ENCODE measurements at regions not wholly inside any gene's neighbourhood (a gene's known extent, or its start where the extent isn't known, plus 50 kb on each side); places are given as distances from the start of the nearest gene placed in this dataset.

DNA sequence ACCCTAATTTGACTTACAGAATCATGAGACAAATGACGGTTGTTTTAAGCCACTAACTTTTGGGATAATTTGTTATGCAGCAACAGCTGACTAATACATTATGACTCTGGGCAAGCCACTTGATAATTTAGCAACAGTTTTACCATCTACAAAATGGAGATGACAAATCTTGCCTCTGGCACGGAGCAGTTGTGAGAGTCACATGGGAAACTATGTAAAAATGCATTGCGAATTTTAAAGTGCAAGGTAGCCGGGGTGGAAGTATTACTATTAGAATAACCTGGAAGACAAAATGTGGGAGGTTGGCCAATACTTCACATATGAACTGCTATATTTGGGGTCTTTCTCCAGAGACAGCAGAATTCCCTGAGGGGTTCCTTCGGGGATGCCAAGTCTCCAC, 328.7 kb downstream of the CTTN start:
- H3K4me3 ChIP-seq = no peak overlapping the region
- 90 to 94% methylated on average over 5 of the region's 5 CpGs for WGBS, 2 donors
- no peaks in the 10 kb centered on the region for H3K4me1 ChIP-seq
- no peak for DNase-seq (ENCODE audit: low spot score in 2 of 2)
- no peaks in the 10 kb centered on the region for H3K36me3 ChIP-seq
- no peaks in the 10 kb centered on the region for H3K27me3 ChIP-seq
- TF ChIP-seq, protein P1, sequence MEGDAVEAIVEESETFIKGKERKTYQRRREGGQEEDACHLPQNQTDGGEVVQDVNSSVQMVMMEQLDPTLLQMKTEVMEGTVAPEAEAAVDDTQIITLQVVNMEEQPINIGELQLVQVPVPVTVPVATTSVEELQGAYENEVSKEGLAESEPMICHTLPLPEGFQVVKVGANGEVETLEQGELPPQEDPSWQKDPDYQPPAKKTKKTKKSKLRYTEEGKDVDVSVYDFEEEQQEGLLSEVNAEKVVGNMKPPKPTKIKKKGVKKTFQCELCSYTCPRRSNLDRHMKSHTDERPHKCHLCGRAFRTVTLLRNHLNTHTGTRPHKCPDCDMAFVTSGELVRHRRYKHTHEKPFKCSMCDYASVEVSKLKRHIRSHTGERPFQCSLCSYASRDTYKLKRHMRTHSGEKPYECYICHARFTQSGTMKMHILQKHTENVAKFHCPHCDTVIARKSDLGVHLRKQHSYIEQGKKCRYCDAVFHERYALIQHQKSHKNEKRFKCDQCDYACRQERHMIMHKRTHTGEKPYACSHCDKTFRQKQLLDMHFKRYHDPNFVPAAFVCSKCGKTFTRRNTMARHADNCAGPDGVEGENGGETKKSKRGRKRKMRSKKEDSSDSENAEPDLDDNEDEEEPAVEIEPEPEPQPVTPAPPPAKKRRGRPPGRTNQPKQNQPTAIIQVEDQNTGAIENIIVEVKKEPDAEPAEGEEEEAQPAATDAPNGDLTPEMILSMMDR (IDR thresholded peaks at IDR 0.05) = no peak
- TF ChIP-seq POLR2A (IDR thresholded peaks at IDR 0.05) (no peak), EP300 (IDR thresholded peaks at IDR 0.05) (no peak)
- no peak overlapping the region for H3K27ac ChIP-seq
- H3K9me3 ChIP-seq = peaks cover 0 to 17% (median 0%) of the 10 kb centered on the region in 4 donors

DNA sequence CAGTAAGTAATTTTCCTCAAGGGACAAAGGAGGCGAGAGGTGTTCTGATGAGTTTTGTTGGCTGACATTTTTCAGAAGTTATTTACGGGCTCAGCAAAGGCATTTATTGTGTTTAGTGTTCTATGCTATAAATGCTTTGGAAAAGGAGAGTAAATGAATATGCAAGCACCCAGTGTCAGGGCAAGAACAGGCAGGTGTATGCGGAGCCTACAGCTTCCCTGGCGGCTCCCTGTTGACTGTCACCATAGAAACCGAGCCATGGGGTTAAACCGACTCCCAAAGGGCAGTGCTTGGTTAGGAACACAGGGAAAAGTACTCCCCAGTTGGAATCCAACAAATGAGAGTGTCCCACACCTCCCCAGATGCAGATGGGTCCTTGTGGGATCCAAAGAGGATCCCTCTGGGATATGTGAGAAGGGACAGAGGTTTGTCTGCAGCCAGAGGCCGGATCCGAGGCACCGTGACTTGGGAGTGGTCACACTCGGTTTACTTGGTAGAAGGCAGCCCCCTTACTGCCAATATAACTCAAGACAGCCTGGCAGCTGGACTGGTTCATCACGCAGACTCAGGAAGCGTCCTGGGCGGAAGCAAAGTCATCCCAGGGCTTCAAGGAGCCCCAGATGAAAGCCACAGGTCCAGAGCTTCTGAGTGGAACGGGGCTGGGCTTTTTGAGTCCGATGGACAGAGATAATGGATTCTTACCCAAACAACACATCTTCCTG, 329.7 kb downstream of the CTTN start:
- H3K9me3 ChIP-seq = peaks cover 0 to 16% (median 0%) of the 10 kb centered on the region in 4 donors
- no peaks in the 10 kb centered on the region for H3K27me3 ChIP-seq
- TF ChIP-seq EP300 (IDR thresholded peaks at IDR 0.05) = no peak
- TF ChIP-seq POLR2A (IDR thresholded peaks at IDR 0.05) = no peak
- TF ChIP-seq, protein P1 (IDR thresholded peaks at IDR 0.05) = no peak
- H3K27ac ChIP-seq = no peak overlapping the region
- H3K36me3 ChIP-seq = no peaks in the 10 kb centered on the region
- WGBS, 2 donors = 54 to 70% methylated on average over 15 of the region's 15 CpGs
- no peak for DNase-seq (ENCODE audit: low spot score in 2 of 2)
- no peaks in the 10 kb centered on the region for H3K4me1 ChIP-seq
- H3K4me3 ChIP-seq = no peak overlapping the region

DNA sequence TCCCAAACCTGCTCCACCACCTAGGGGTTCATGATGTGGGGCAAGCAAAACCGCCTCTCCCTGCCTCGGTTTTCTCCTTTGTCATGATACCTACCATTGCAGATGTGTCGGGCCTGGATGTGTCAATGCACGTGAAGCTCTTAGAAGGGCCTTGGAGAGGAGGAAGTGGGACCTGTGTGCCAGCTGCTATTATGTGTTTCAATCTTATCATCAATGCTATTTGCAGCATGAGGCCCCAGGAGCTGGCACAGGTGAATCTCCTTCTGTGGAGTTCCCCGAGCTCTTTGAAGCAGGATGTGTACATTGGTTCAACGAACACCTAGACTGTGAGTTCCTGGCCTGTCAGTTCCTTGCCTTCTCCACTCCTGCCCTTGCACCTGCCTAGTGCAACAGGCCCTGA, 331.6 kb downstream of the CTTN start:
- 83 to 85% methylated on average over 6 of the region's 6 CpGs for WGBS, 2 donors
- Histone ChIP-seq H3K27me3 (no peaks in the 10 kb centered on the region), H3K9me3 (peaks cover 0 to 9% (median 0%) of the 10 kb centered on the region in 4 donors), H3K36me3 (no peaks in the 10 kb centered on the region), H3K4me1 (no peaks in the 10 kb centered on the region), H3K4me3 (no peak overlapping the region), H3K27ac (no peak overlapping the region)
- TF ChIP-seq POLR2A (IDR thresholded peaks at IDR 0.05) = no peak
- TF ChIP-seq EP300 (IDR thresholded peaks at IDR 0.05) = no peak
- TF ChIP-seq, protein P1 (IDR thresholded peaks at IDR 0.05) = no peak
- DNase-seq (ENCODE audit: low spot score in 2 of 2) = no peak

DNA sequence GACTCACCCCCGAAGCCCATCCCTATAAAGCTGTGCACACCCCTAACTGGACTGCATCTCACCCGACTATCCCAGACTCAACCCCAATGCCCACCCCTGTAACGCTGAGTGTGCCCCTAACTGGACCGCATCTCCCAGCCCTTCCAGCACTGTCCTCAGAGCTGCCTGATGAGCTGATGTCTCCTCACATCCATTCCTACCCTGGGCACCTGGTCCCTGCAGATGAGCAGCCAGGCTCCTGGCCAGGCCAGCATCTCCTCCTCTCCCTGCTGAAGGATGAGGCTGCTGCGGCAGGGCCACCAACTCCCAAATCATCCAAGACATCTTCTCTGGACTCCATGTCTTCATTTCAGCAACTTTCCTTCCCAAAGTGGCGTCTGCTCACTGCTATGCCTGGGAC, 332.1 kb downstream of the CTTN start:
- Histone ChIP-seq H3K9me3 (peaks cover 0 to 9% (median 0%) of the 10 kb centered on the region in 4 donors), H3K4me3 (no peak overlapping the region), H3K36me3 (no peaks in the 10 kb centered on the region), H3K27ac (no peak overlapping the region), H3K4me1 (no peaks in the 10 kb centered on the region), H3K27me3 (no peaks in the 10 kb centered on the region)
- 92 to 93% methylated on average over 6 of the region's 6 CpGs for WGBS, 2 donors
- DNase-seq (ENCODE audit: low spot score in 2 of 2) = no peak
- no peak for TF ChIP-seq EP300 (IDR thresholded peaks at IDR 0.05)
- TF ChIP-seq POLR2A (IDR thresholded peaks at IDR 0.05) = no peak
- TF ChIP-seq, protein P1 (IDR thresholded peaks at IDR 0.05) = no peak

DNA sequence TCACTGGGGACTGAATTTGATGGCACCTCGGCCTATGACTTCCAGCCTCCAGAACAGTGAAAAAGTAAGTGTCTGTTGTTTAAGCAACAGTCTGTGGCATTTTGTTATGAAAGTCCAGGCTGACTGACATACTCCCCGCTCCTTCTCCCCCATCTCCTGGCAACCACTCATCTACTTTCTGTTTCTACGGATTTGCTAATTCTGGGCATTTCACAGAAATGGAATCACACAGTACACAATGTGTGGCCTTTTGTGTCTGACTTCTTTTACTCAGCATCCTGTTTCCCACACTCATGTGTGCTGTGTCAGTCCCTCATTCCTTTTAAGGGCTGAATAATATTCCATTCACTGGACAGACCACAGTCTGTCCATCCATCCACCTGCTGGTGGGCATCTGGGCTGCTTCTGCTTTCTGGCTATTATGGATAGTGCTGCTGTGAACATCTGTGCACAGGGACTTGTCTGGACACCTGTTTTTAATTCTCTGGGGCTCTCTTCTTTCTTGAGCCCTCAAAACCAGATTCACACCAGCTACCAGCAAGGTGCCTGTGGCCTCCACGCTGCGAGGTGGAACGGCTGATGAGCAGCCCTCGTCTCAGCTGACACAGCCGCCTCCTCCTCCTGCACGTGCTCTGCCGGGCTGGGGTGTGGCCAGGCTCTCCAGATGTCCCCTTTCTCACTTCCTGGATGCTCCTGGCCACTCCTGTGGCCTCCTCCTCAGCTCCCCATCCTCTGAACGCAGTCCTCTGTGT, 333.1 kb downstream of the CTTN start:
- H3K4me1 ChIP-seq = no peaks in the 10 kb centered on the region
- WGBS, 2 donors = 70 to 75% methylated on average over 11 of the region's 11 CpGs
- DNase-seq (ENCODE audit: low spot score in 2 of 2) = no peak
- no peaks in the 10 kb centered on the region for H3K27me3 ChIP-seq
- peaks cover 0 to 9% (median 0%) of the 10 kb centered on the region in 4 donors for H3K9me3 ChIP-seq
- H3K27ac ChIP-seq = no peak overlapping the region
- no peaks in the 10 kb centered on the region for H3K36me3 ChIP-seq
- TF ChIP-seq, protein P1 (IDR thresholded peaks at IDR 0.05) = no peak
- no peak for TF ChIP-seq POLR2A (IDR thresholded peaks at IDR 0.05)
- H3K4me3 ChIP-seq = no peak overlapping the region
